ENCODE measurements at regions not wholly inside any gene's neighbourhood (a gene's known extent, or its start where the extent isn't known, plus 50 kb on each side); places are given as distances from the start of the nearest gene placed in this dataset.

DNA sequence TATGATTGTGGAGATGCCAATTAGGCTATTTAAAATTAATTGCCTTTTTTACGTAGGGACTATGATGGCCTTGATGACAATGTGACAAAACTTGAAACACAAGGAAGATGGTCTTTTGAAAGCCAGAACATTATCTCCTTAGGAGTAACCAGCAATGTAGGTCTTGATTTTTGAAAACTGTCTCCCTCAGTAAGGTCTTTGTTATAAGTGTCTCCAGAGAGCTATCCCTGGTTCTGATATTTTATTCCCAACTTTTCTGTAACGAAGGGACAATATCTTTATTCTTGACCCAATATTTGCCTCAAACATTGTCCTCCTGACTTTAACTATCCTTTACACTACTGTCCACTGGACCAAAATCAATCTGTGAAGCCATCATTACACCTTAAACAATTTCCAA is 493.2 kb downstream of the CCDC85A start:
- in situ Hi-C loops (cut with HindIII; ENCODE audit: low pct_unique_long_range_greater_than_20kb, low sequenced_read_pairs) = no loop called here
- DNase-seq (ENCODE audit: low read depth, low spot score) = no peak

DNA sequence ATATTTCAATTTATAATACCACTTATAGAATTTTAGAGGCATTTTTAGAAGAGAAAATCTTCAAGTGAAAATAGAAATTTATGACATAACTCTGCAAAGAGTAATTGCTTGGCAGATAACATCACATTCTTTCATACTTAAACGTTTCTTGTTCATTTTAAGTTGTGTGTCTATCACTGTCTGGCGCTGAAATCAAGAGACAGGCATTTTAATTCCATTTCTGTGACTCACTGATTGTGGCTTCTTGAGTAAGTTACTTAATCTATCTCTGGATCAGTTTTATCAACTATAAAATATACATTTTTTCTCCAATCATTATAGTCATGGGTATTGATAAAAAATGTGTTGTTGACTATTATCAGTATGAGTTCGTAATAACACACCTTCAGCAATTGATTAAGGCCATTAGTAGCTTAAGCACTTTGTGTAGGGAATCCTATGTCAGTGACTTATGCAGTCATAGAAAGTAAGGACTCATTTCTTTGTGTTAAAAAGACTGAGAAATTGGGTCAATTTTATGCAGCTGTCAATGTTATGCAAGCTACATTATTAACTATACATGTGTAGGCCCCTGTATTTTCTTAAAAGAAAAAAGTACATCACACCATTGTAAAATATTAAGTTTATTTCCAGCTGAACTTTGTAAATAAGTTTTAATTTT is 497.3 kb downstream of the CCDC85A start:
- in situ Hi-C loops (cut with HindIII; ENCODE audit: low pct_unique_long_range_greater_than_20kb, low sequenced_read_pairs) = no loop called here

DNA sequence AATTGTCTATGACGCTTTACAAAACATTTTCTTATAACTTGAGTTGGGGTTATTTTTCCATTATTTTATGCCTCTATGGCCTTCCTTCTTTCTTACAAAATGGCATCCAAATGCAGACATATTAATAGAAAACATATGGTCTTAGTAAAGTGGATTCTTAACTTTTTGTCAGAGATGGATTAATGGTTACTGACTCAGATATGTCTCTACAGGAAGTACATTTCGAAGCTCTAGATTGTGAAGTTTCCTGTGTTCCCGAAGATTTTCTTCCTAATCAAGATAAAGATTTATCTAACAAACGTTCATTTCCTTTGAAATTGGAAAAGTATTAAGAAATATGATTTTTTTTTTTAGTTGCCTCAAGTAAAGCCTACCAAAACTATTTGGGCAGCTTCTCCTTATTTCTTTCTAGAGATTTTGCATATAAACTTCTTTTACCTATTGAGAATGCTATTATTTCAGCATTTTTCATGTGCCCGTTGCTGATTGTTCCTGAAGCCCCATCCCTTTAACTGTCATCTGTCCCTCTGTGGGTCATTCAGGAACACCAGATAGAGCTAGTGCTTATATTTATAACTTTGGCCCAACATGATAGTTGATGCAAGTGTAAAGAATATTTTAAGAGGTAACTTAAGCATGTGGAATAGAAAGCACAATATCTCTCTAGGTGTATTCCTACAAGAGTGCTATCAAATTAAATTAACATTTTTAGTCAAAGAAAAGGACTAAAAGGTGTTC is 498.0 kb downstream of the CCDC85A start:
- in situ Hi-C loops (cut with HindIII; ENCODE audit: low pct_unique_long_range_greater_than_20kb, low sequenced_read_pairs) = no loop called here
- no peak for DNase-seq (ENCODE audit: low read depth, low spot score)

More for the DNA sequence above, 497.3 kb downstream of the CCDC85A start:
- DNase-seq (ENCODE audit: low read depth, low spot score) = no peak

DNA sequence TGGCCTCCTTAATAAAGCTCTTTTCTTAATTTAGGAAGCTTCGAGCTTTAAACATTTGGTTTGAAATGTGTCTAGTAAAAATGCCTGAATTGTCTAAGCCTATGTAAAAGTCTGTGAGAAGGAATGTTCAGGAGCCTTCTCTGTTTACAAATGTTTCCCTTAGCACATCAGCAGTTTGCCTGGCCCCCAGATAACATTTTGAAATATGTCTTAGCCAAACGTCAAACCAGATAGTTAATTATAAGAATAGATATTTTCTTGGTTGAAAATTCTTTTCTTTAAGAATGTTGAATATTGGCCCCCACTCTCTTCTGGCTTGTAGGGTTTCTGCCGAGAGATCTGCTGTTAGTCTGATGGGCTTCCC is 498.6 kb downstream of the CCDC85A start:
- in situ Hi-C loops (cut with HindIII; ENCODE audit: low pct_unique_long_range_greater_than_20kb, low sequenced_read_pairs) = no loop called here
- DNase-seq (ENCODE audit: low read depth, low spot score) = no peak

DNA sequence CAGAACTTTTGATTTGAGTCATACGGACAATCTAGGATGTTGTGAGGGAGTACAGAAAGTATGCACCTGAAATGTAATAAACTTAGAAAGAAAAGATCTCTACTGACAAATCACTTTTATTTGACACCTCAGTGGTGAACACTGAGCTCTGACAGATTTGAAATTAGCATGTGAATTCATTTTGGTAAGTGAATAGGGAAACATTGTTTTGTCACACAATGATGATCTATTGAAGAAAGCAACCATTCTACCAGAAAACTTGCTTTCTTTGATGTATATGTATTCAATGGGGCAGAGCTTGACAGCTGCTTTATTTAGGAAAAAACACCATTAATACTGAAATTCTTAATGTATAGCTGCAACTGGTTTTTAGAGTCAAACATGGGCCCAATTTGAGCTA is 500.5 kb downstream of the CCDC85A start:
- in situ Hi-C loops (cut with HindIII; ENCODE audit: low pct_unique_long_range_greater_than_20kb, low sequenced_read_pairs) = no loop called here

DNA sequence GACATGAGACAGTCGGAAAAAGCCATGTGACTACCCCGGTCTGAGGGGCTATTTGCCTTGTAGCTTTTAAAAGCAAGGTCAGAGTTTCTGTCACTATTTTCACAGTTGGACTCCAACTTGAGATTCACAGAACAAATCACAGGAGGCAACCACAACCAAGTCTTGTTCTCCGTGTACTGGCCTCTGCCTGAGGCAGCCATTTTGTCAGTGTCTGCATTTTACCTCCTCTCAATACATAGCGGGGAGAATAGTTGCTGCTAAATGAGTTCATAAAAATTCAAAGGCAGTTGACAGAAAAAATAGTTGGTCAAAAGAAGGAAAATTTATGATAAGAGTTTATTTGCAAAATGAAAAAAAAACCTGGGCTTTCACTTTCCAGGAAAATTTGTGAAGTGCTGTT is 501.4 kb downstream of the CCDC85A start:
- in situ Hi-C loops (cut with HindIII; ENCODE audit: low pct_unique_long_range_greater_than_20kb, low sequenced_read_pairs) = no loop called here
- DNase-seq (ENCODE audit: low read depth, low spot score) = no peak

More for the DNA sequence above, 500.5 kb downstream of the CCDC85A start:
- DNase-seq (ENCODE audit: low read depth, low spot score) = no peak

DNA sequence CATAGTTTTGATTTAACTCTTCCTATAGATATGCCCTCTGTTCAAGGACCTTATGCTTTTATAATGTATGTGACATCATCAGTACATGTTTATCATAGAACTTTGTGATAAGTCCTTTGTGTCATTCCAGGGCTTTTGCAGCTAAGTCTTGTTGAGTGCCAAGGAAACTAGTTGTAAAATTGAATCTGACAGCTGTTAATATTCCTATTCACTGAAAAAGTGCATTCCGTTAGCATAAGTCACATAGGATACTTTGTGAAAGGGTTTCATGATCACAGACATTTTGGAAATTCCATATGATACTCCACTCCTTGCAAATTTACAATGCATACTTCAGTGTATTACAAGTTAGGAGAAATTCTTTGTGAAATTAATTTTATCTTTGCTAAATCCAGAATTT is 503.4 kb downstream of the CCDC85A start:
- no peak for DNase-seq (ENCODE audit: low read depth, low spot score)
- in situ Hi-C loops (cut with HindIII; ENCODE audit: low pct_unique_long_range_greater_than_20kb, low sequenced_read_pairs) = no loop called here

DNA sequence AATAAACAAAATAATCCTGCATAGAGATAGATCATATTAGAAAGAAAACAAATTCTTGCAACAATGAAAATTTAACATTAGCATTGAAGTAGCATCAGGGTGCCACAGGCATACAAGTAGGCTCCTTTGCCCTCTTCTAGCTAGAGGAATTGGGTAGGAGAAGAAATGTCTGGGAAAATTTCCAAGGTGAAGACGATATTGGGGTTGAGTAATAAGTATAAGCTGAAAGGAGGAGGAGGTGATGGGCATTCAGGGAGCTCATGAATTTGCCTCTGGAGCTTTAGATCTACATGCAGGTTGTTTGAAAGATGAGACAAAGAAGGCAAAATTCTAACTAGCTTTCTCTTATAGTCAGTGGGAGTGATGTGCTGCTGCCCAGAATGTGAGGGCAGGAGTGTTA is 504.9 kb downstream of the CCDC85A start:
- in situ Hi-C loops (cut with HindIII; ENCODE audit: low pct_unique_long_range_greater_than_20kb, low sequenced_read_pairs) = no loop called here
- no peak for DNase-seq (ENCODE audit: low read depth, low spot score)

DNA sequence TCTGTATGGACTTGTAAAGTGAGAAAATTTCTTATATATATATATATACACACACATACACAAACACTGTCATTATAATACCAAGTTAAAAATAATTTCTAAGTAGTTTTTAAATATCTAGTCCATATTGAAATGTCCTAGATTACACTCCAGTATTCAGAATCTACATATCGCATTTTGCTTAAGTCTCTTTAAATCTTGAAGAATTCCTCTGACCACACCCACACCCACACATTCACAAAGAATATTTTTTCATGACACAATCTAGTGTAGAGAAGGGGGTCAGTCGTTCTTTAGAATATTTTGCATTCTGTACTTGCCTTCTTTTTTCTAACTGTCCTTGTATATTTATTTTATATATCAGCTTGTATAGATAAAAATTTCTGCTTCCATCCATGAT is 509.7 kb downstream of the CCDC85A start:
- in situ Hi-C loops (cut with HindIII; ENCODE audit: low pct_unique_long_range_greater_than_20kb, low sequenced_read_pairs) = no loop called here
- no peak for DNase-seq (ENCODE audit: low read depth, low spot score)

DNA sequence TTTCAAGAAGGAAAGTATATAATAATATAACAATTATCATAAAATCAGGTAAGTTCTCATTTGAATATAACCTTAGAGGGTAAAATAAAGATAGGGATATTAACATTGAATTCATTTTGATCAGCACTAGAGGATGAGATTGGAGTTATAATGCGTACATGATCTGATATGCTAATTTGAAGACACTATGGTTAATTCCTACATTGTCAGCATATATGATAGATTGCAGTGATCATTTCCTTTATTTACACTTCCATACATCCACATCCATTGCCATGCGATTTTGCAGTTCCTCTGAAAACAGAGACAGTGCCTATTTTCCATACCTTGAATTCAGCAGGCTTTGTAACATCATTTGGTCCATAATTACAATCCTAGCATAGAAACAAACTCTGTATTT is 519.2 kb downstream of the CCDC85A start:
- DNase-seq (ENCODE audit: low read depth, low spot score) = no peak
- in situ Hi-C loops (cut with HindIII; ENCODE audit: low pct_unique_long_range_greater_than_20kb, low sequenced_read_pairs) = no loop called here

DNA sequence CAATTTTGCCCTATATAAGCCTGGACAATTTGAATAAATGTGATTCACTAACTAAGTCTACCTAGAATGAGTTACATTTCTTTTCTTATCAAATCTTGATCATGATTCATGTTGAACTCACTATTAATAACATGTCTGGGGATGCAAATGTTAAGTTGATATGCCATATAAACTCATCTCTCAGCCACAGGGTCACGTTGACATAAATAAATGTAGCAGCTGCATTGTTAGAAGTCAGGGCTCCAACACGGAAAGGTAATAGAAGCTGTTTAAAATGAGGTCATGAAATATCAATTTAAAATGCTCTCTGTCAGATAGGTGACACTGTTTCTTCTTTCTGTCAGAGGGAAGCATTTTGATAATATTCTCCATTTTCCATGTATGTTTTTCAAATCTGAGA is 521.9 kb downstream of the CCDC85A start:
- in situ Hi-C loops (cut with HindIII; ENCODE audit: low pct_unique_long_range_greater_than_20kb, low sequenced_read_pairs) = no loop called here
- no peak for DNase-seq (ENCODE audit: low read depth, low spot score)

DNA sequence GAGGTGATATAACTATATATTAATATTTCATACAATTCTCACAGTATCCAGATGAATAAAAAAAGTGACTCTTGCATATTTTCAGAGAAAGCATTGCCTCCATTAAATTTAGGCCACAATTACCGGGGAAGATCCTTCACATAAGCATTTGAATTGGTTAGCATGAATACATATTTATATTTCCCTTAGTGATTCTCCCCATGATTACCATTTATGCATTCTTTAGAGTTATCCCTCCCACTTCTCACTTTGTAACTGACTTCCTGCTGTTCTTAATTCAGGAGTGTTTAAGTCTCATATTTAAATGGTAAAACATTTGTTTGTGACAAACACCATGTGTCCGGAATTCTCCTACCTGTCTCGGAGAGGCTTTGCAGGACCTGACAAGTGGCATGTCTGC is 523.4 kb downstream of the CCDC85A start:
- in situ Hi-C loops (cut with HindIII; ENCODE audit: low pct_unique_long_range_greater_than_20kb, low sequenced_read_pairs) = no loop called here
- no peak for DNase-seq (ENCODE audit: low read depth, low spot score)

DNA sequence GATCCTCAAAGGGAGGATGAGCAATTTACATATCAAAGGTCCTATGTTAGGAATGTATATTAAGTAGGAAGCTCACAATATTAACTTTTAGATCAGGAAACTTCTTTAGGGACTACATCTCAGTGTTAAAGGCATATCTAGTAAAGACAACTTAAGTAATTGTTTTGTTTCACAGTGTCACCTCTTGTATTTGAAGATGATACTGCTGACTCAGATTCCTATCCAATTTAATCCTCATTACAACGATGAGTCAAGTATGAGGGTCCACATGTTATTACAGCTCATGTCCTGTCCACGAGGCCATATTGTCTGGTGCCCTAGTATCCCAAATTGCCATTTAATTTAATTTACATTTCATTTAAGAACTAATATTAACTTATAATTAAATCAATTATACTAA is 523.9 kb downstream of the CCDC85A start:
- DNase-seq (ENCODE audit: low read depth, low spot score) = no peak
- in situ Hi-C loops (cut with HindIII; ENCODE audit: low pct_unique_long_range_greater_than_20kb, low sequenced_read_pairs) = no loop called here

DNA sequence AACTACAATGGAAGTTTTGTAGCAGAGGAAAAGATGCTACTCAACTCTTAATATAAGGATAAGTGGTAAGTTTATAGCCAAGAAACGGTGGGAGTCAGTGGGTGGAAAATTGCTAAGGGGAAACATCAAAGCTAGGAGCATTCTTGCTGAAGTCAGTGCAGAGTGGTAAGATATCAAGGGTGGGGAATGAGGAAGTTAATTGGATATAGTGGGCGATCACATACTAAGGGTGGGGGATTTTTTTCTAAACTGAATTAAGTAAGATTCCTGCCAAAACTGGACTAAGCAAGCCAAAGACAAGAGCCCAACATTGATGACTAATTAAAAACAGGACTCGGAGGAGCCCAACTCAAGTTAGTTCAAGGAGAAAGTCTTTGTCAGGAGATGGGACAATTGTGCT is 525.4 kb downstream of the CCDC85A start:
- in situ Hi-C loops (cut with HindIII; ENCODE audit: low pct_unique_long_range_greater_than_20kb, low sequenced_read_pairs) = no loop called here
- DNase-seq (ENCODE audit: low read depth, low spot score) = no peak

DNA sequence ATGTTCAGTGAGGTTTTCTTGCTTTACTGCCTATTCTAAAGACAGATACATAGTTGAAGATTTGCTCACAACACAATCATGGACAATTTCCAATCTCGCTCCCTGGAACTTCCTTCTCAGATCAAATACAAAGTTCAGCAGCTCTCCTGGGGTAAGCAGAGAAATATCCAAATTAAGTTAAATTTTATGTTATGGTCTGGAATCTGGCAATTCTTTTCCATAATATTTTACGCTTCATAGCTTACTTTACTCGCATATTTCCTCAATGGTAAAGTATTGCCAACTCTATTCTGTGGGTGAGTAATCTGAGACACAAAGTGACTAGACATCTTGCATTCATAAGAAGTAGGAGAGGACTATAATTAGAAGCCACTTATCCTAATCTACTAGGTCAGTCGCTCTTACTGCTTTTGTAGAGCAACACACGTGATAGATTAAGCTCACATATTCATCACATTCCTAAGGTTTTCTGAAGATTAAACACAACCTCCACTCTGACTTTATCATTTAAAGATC is 529.4 kb downstream of the CCDC85A start:
- in situ Hi-C loops (cut with HindIII; ENCODE audit: low pct_unique_long_range_greater_than_20kb, low sequenced_read_pairs) = no loop called here

DNA sequence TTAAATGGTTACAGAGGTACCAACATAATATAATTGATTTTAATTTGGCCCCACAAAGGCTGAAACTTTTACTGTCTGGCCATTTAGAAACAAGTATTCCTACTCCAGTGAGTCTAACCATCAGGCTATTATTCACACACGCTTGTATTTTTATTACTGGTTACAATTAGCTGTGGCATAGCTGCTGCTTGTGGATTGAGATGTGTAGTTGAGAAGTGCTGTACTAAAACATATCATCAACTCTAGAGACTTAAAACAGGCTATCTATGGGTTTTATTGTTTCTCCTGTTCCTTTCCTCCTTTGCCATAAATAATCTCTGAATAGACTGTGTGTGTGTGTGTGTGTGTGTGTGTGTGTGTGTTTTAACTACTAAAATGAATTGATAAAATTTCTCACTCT is 530.2 kb downstream of the CCDC85A start:
- in situ Hi-C loops (cut with HindIII; ENCODE audit: low pct_unique_long_range_greater_than_20kb, low sequenced_read_pairs) = no loop called here
- DNase-seq (ENCODE audit: low read depth, low spot score) = no peak

More for the DNA sequence above, 529.4 kb downstream of the CCDC85A start:
- no peak for DNase-seq (ENCODE audit: low read depth, low spot score)

DNA sequence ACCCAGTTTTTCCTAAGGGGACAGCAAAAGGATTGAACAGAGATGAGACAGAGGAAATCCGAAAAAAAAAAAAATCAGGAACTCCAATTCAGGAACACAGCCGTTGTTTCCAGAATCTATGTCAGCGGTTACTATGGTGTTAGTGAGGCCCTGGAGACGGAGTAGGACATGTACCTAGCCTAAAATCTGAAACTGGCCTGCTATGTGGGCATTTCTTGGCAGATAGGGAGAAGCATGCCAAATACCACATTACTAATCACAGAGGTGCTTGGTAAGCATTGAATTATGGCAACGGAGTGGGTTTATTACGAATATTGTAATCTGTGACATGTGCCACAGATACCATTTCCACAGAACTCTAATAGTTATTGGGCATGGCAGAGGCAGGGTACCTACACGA is 530.6 kb downstream of the CCDC85A start:
- in situ Hi-C loops (cut with HindIII; ENCODE audit: low pct_unique_long_range_greater_than_20kb, low sequenced_read_pairs) = no loop called here
- DNase-seq (ENCODE audit: low read depth, low spot score) = no peak

DNA sequence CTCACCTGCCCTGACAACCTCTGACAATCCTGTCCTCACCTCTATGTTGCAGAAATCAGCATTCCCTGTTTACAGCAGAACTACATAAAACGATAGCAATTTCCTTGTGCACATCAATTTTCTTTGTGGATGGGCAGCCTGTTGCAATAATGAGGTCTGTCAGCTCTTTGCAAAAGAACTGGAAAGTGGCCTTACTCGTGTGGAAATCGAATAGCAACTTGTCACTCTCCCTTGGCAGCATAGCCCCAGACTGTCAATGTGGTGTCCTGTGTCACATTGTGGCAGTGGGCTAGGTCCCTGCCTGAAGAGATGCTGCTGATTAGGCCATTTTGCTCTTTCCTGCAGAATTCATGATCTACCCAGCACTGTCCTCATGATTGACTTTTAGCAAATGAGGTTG is 531.9 kb downstream of the CCDC85A start:
- DNase-seq (ENCODE audit: low read depth, low spot score) = no peak
- in situ Hi-C loops (cut with HindIII; ENCODE audit: low pct_unique_long_range_greater_than_20kb, low sequenced_read_pairs) = no loop called here

DNA sequence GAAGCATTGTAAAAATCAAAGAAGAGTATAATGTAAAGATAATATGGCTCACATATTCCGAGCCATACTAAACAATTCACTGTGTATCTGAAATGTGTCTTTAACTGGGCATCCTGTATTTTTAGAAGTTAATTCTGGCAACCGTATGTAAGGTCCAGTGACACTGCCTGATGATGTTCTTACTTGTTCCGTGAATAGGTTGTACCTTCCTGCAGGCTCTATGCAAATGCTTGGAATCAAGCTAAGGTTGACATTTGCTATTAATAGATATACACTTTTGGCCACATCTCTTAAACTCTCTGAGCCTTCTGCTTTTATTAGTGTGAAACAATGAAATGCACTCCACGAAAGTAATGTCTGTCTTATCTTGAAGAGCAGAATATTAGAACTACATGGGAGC is 534.6 kb downstream of the CCDC85A start:
- in situ Hi-C loops (cut with HindIII; ENCODE audit: low pct_unique_long_range_greater_than_20kb, low sequenced_read_pairs) = no loop called here
- no peak for DNase-seq (ENCODE audit: low read depth, low spot score)

Data from SK-MEL-5 (cell line).